ENCODE measurements at regions not wholly inside any gene's neighbourhood (a gene's known extent, or its start where the extent isn't known, plus 50 kb on each side); places are given as distances from the start of the nearest gene placed in this dataset.

DNA sequence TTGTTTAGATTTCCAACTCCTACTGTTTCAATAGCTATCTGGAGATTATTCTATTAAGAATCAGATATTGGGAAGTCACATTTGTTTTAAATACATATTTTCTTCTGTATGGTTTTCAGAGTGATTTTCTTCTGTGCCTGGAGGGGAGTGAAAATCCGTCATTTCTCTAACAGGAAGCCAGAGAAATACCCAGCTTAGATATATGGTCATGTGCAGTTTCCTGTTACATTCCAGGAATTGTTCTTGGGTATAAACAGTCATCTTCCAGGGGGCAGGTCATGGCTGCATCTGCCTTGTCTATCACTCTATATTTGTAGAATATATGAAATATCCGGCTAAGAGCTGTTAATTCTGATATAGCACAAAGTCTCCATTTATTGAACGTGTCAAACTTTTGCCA, 77.5 kb upstream of the MIR17HG start:
- Histone ChIP-seq H3K27me3 (ENCODE audit: insufficient read depth, low read length) (no peaks in the 10 kb centered on the region), H3K9ac (ENCODE audit: low read length) (no peak overlapping the region), H2AFZ (ENCODE audit: low read depth, low read length, poor library complexity, severe bottlenecking) (no peak overlapping the region), H3K9me2 (ENCODE audit: insufficient read depth) (no peaks in the 10 kb centered on the region), H3K4me1 (ENCODE audit: control insufficient read depth in 1 of 2, insufficient read depth in 2 of 2, low read length in 2 of 2) (no peaks in the 10 kb centered on the region), H3K9me3 (ENCODE audit: control insufficient read depth in 1 of 2, insufficient read depth in 1 of 2, low read depth in 1 of 2, low read length in 2 of 2) (no peaks in the 10 kb centered on the region), H3K27ac (ENCODE audit: low read depth, low read length) (no peak overlapping the region), H3K36me3 (ENCODE audit: control insufficient read depth in 1 of 2, insufficient read depth in 2 of 2, low read length in 2 of 2) (no peaks in the 10 kb centered on the region), H3K4me2 (ENCODE audit: low read length) (no peak overlapping the region), H4K20me1 (ENCODE audit: insufficient read depth) (no peaks in the 10 kb centered on the region), H3K79me2 (ENCODE audit: insufficient read depth, low read length) (no peaks in the 10 kb centered on the region), H3K4me3 (replicated peaks in 1 of 2; ENCODE audit: low read depth in 1 of 2, low read length in 2 of 2) (no peak overlapping the region)
- no peak for TF ChIP-seq YY1 (IDR thresholded peaks at IDR 0.05; ENCODE audit: extremely low read depth, insufficient replicate concordance, low read depth, low read length)
- no peak for TF ChIP-seq RAD21 (IDR thresholded peaks at IDR 0.05; ENCODE audit: low read depth)
- no peak for TF ChIP-seq TCF7L2 (IDR thresholded peaks at IDR 0.05; ENCODE audit: borderline replicate concordance, extremely low read depth, insufficient read depth, insufficient read length)
- no peak for TF ChIP-seq EGR1 (IDR thresholded peaks at IDR 0.05; ENCODE audit: low read depth)
- TF ChIP-seq, protein P1, sequence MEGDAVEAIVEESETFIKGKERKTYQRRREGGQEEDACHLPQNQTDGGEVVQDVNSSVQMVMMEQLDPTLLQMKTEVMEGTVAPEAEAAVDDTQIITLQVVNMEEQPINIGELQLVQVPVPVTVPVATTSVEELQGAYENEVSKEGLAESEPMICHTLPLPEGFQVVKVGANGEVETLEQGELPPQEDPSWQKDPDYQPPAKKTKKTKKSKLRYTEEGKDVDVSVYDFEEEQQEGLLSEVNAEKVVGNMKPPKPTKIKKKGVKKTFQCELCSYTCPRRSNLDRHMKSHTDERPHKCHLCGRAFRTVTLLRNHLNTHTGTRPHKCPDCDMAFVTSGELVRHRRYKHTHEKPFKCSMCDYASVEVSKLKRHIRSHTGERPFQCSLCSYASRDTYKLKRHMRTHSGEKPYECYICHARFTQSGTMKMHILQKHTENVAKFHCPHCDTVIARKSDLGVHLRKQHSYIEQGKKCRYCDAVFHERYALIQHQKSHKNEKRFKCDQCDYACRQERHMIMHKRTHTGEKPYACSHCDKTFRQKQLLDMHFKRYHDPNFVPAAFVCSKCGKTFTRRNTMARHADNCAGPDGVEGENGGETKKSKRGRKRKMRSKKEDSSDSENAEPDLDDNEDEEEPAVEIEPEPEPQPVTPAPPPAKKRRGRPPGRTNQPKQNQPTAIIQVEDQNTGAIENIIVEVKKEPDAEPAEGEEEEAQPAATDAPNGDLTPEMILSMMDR (IDR thresholded peaks at IDR 0.05 in 2 of 3, conservative IDR thresholded peaks at IDR 0.05 in 1 of 3; ENCODE audit: borderline replicate concordance in 1 of 3, insufficient read depth in 1 of 3, low read depth in 2 of 3, low read length in 2 of 3), result no peak
- TF ChIP-seq JUND (IDR thresholded peaks at IDR 0.05), result no peak
- no peak for TF ChIP-seq CBX3 (IDR thresholded peaks at IDR 0.05; ENCODE audit: low read depth)
- TF ChIP-seq CEBPB (IDR thresholded peaks at IDR 0.05; ENCODE audit: low read depth), result no peak
- TF ChIP-seq FOSL1 (IDR thresholded peaks at IDR 0.05; ENCODE audit: low read depth), result no peak
- no peak for TF ChIP-seq EZH2 (IDR thresholded peaks at IDR 0.05)
- TF ChIP-seq, protein P2, sequence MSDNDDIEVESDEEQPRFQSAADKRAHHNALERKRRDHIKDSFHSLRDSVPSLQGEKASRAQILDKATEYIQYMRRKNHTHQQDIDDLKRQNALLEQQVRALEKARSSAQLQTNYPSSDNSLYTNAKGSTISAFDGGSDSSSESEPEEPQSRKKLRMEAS (IDR thresholded peaks at IDR 0.05), result no peak
- no peak for TF ChIP-seq ELF1 (IDR thresholded peaks at IDR 0.05; ENCODE audit: borderline replicate concordance, low read depth)
- TF ChIP-seq, protein P3, sequence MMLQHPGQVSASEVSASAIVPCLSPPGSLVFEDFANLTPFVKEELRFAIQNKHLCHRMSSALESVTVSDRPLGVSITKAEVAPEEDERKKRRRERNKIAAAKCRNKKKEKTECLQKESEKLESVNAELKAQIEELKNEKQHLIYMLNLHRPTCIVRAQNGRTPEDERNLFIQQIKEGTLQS (IDR thresholded peaks at IDR 0.05), result no peak
- TF ChIP-seq ZFX (IDR thresholded peaks at IDR 0.05), result no peak
- TF ChIP-seq SRF (IDR thresholded peaks at IDR 0.05; ENCODE audit: low read depth), result no peak
- TF ChIP-seq POLR2AphosphoS5 (IDR thresholded peaks at IDR 0.05; ENCODE audit: low read depth, low read length), result no peak
- BruUV-seq (replicated peaks), result no TSS peak
- ChIA-PET RAD21 (ENCODE audit: low non-redundant PET in 1 of 2, low total read pairs in 2 of 2, uncharacterized antibody in 2 of 2, unreplicated experiment in 2 of 2) (no interaction called here), CTCF (no interaction called here), POLR2A (no interaction called here)
- intact Hi-C loops (cut with micrococcal nuclease), result no loop called here
- no peak for DNase-seq (ENCODE audit: low read depth, low spot score)
- no peak for ATAC-seq

Measured in HCT116 (cell line).